SK-N-SH treated with all-trans-retinoic acid at 6 μM for 48 hours (cell line): ENCODE measurements at regions not wholly inside any gene's neighbourhood (a gene's known extent, or its start where the extent isn't known, plus 50 kb on each side); places are given as distances from the start of the nearest gene placed in this dataset.
"Not testable (repeated sequence)": the region's sequence is repeated elsewhere in the genome, so short reads cannot be mapped to it uniquely, and the experiment has no call there.

Source experiments
- ARNTL ChIP-seq: fragments of 450-650 bp; formaldehyde crosslinking; IDR thresholded peaks from 2 replicates; pipeline ENCODE4 v1.5.0; 2020; ENCODE audit warnings: low read depth, mild to moderate bottlenecking, moderate library complexity, borderline replicate concordance
- CSRNP3 ChIP-seq: fragments of 250-450 bp; sonication (Bioruptor Pico); IDR thresholded peaks from 2 replicates; pipeline ENCODE4 v1.5.1; 2021; ENCODE audit warnings: mild to moderate bottlenecking, moderate library complexity
- OSR1 ChIP-seq: fragments of 250-450 bp; sonication (Bioruptor Pico); IDR thresholded peaks from 2 replicates; pipeline ENCODE4 v1.8.0; 2022; ENCODE audit warnings: moderate library complexity, mild to moderate bottlenecking, inconsistent platforms
- PATZ1 ChIP-seq: fragments of 250-450 bp; sonication (Bioruptor Pico); IDR thresholded peaks from 2 replicates; pipeline ENCODE4 v1.8.0; 2020; ENCODE audit warnings: mild to moderate bottlenecking, moderate library complexity, borderline replicate concordance
- POU6F1 ChIP-seq: fragments of 250-450 bp; sonication (Bioruptor Pico); IDR thresholded peaks from 2 replicates; pipeline ENCODE4 v1.8.0; 2021; ENCODE audit warnings: low read depth, mild to moderate bottlenecking, moderate library complexity, borderline replicate concordance
- RARB ChIP-seq: fragments of 250-450 bp; sonication (Bioruptor Pico); IDR thresholded peaks from 2 replicates; pipeline ENCODE4 v1.8.0; 2021; ENCODE audit warnings: mild to moderate bottlenecking, moderate library complexity
- SNAI2 ChIP-seq: fragments of 250-450 bp; sonication (Bioruptor Pico); IDR thresholded peaks from 2 replicates; pipeline ENCODE4 v1.5.0; 2020; ENCODE audit warnings: mild to moderate bottlenecking, moderate library complexity
- TOX ChIP-seq: fragments of 250-450 bp; sonication (Bioruptor Pico); IDR thresholded peaks from 2 replicates; pipeline ENCODE4 v1.8.0; 2021; ENCODE audit warnings: mild to moderate bottlenecking, moderate library complexity, borderline replicate concordance
- TSHZ2 ChIP-seq: fragments of 250-450 bp; sonication (Bioruptor Pico); IDR thresholded peaks from 2 replicates; pipeline ENCODE4 v1.5.0; 2020; ENCODE audit warnings: mild to moderate bottlenecking, moderate library complexity
- ZC3H10 ChIP-seq: fragments of 250-450 bp; sonication (Bioruptor Pico); IDR thresholded peaks from 2 replicates; pipeline ENCODE4 v1.5.1; 2021; ENCODE audit warnings: mild to moderate bottlenecking, moderate library complexity
- ZFP3 ChIP-seq: fragments of 250-450 bp; sonication (Bioruptor Pico); IDR thresholded peaks from 2 replicates; pipeline ENCODE4 v1.5.0; 2020; ENCODE audit warnings: mild to moderate bottlenecking, moderate library complexity
- ZNF70 ChIP-seq: fragments of 450-650 bp; formaldehyde crosslinking; IDR thresholded peaks from 2 replicates; pipeline ENCODE4 v1.5.0; 2020; ENCODE audit warnings: mild to moderate bottlenecking, moderate library complexity
- ZNF8 ChIP-seq: fragments of 450-650 bp; formaldehyde crosslinking; IDR thresholded peaks from 2 replicates; pipeline ENCODE4 v1.5.0; 2020; ENCODE audit warnings: mild to moderate bottlenecking, moderate library complexity

- TF ChIP-seq PATZ1 (CRISPR knock-in tag); ZNF70; ZC3H10 (CRISPR knock-in tag); TOX; ZNF8 (CRISPR knock-in tag); CSRNP3 (CRISPR knock-in tag); ARNTL (CRISPR knock-in tag); OSR1 (CRISPR knock-in tag); POU6F1; RARB (CRISPR knock-in tag); TSHZ2 (CRISPR knock-in tag); ZFP3 (CRISPR knock-in tag); SNAI2: not testable (repeated sequence)
Observed at GRCh38 chr4:49155270-49155669, 169.2 kb downstream of the CWH43 start.
